GM19372 (cell line): ENCODE measurements at regions not wholly inside any gene's neighbourhood (a gene's known extent, or its start where the extent isn't known, plus 50 kb on each side); places are given as distances from the start of the nearest gene placed in this dataset.
A peak's percentile ranks its signal among the peaks of the same experiment; 100 is the strongest.
"Not testable (repeated sequence)": the region's sequence is repeated elsewhere in the genome, so short reads cannot be mapped to it uniquely, and the experiment has no call there.

Experiments
- ATAC-seq: cut with Tn5 transposase; IDR thresholded peaks from one replicate; pipeline ENCODE4 v1.9.1; 2021; ENCODE audit warnings: mild to moderate bottlenecking, low read depth, moderate library complexity; ENCODE audit not compliant: unreplicated experiment

DNA sequence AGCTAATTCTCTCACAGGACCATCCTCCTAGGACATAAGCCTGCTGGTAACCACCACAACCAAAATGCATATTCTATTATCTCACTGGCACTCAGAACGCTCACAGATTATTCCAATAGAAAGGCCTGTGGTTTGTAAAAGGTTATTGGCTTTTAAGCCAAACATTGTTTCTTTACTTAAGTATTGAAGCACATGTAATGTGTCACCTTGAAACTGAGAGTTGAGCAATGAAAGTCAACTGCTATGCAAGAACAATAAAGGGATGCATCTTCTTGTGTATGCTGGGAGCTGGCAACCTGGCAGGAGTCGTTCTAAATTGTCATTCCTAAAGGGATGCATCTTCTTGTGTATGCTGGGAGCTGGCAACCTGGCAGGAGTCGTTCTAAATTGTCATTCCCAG is 298.6 kb upstream of the DNAJC19 start:
- ATAC-seq, result no peak

GRCh38 chr3:181279239-181279565 is 289.7 kb upstream of the DNAJC19 start:
- ATAC-seq, result no peak

DNA sequence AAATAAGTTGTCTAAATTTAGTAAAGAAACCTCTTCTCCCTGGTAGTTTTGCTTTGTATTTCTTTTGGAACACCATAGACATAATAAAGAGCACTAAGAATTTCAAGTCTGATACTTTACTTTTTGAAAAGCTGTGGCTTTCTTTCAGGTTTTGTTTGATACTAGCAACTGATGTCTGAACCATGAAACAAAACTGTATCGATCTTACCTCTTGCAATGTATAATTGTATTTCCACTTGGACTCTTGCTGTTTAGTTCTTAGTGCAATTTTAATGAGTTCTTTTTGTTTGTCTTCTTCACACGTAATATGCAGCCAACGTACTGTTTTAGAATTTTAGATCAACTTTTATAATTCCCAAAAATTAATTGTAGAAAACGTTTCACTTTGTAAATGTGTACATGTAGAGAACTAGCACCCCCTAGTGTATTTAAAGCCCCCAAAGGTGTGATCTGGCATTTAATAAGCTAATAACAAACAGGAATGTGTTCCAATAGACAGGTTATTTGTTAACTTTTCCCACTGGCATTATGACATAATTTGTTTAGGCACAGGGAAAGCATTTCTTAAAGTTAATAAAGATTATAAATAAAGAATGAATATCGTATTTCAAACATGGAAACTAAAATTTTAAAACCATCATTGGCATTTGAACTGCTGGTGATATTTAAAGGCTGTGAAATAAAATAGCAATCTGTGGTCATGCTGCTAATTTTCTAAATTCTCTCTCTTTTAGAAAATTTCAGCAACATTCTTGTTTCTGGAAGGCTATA is 289.1 kb upstream of the DNAJC19 start:
- ATAC-seq, result no peak

- ATAC-seq, result no peak
Measured at GRCh38 chr3:181276358-181276896, 286.9 kb upstream of the DNAJC19 start.

DNA sequence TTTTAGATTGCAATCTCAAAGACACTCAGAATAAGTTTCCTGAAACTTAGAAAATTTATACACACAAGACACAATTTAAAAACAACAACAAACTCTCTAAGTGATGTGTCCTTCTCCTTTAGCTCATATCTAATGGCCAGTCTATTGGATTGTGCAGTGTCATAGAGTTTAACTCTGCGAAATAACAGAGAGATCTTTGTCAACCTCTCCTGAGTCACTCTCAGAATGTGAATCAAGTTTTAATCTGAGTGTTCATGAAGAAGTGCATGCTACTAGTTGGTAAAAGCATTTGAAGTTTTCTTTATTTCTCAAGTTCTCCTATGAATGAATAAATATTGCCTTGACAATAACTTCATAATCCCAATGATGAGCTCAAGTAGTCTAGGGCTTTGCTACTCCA is 284.5 kb upstream of the DNAJC19 start:
- no peak for ATAC-seq

DNA sequence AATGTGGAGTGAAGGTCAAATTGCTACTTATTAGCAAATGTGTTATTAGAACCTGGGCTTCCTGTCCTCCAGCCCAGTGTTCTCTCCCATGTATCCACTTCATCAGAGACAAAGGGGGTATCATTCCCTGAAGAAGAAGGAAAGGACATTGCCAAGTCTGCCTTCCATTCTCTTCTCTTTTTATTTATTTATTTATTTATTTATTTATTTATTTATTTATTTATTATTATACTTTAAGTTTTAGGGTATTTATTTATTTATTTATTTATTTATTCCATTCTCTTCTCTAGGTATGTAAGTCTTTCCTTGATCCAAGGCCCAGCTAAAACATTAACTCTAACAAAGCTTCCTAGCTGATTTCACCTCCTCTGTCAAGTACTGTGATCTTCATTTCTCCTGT is 277.8 kb upstream of the DNAJC19 start:
- no peak for ATAC-seq

DNA sequence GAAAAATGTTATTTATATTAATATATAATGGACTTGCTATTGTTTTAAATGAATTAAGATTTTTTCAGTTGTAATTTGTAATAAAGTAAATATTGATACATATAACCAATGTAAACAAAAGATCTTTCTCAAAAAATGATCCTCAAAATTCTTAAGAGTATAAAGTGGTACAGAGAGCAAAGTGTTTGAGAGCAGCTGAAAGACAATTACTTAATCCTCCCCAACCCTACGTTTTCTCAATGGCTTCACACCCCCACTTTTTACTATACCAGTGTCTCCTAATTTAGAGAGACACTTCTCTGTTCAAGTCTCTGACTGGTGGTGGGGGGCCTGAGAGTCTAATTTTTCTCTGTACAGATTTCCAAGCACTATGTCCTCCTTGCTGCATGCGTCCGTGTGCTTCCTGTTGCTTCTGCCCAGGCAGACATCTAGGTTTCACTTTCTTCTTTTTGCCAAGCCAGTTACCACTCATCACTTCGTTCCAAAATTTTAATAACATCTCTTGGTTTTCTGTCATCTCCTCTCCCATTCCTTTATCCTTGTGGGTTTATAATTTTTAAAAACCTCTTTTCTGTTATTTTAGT is 276.3 kb upstream of the DNAJC19 start:
- peak; percentile 83 for ATAC-seq

- no peak for ATAC-seq
Measured at GRCh38 chr3:181264486-181264885, 274.9 kb upstream of the DNAJC19 start.

GRCh38 chr3:181253796-181254195 is 264.3 kb upstream of the DNAJC19 start:
- no peak for ATAC-seq

- ATAC-seq, result no peak
Measured at GRCh38 chr3:181252631-181253030, 263.1 kb upstream of the DNAJC19 start.

DNA sequence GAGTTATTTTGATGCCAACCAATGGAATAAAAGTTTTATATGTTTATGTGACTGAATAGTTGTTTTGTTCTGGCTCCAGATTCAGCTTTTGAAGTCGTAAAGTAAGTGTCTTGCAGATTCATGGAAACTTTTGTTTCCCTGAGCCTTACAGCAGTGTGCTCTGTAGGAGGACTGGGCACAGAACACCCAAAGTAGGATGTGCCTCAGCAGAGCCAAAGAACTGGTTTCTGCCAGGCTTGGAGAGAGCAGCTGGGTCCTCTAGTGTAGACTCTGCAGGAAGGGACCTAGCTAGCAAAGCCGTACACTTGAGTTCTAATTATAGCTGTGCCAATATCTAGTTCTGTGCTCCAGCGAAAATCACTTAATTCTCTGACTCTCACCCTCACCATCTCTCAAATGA is 261.2 kb upstream of the DNAJC19 start:
- no peak for ATAC-seq

DNA sequence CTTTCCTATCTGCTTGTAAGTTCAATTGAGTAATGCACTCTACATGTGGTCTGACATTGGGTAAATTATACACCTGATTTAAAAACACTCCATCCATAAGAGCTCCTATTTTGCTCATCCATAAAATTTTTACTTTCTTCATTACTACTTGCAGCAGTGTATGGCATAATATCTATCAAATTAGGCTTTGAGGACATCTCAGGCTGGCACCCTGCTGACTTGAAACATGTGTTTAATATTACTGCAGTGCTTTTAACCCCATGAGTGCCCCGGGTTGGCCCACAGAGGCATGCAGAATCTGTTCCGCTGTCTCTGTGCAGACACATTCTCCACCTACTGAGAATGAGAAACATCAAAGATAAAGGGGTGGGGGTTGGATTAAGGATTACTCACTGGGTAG is 249.9 kb upstream of the DNAJC19 start:
- no peak for ATAC-seq

GRCh38 chr3:181230258-181230657 is 240.7 kb upstream of the DNAJC19 start:
- no peak for ATAC-seq

GRCh38 chr3:181213347-181213746 is 223.8 kb upstream of the DNAJC19 start:
- no peak for ATAC-seq

GRCh38 chr3:181212271-181212670 is 222.7 kb upstream of the DNAJC19 start:
- no peak for ATAC-seq

DNA sequence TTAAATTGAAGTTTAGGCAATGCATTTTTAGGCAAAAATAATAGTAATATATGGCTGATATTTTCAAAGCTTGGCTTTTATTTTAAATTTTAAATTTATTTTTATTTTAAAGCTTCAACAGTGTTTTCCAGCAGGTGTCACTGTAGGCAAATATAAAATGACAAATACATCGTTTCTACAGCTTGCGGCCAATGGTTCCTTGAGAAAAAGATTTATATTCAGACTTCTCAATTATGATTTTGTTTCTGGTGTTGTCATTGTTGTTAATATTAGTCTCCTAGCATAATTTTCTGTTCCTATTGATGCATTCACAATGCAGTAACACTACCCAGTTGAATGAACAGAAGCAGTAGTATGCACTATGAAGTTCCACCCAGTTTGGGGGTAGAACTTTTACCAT is 220.7 kb upstream of the DNAJC19 start:
- no peak for ATAC-seq

DNA sequence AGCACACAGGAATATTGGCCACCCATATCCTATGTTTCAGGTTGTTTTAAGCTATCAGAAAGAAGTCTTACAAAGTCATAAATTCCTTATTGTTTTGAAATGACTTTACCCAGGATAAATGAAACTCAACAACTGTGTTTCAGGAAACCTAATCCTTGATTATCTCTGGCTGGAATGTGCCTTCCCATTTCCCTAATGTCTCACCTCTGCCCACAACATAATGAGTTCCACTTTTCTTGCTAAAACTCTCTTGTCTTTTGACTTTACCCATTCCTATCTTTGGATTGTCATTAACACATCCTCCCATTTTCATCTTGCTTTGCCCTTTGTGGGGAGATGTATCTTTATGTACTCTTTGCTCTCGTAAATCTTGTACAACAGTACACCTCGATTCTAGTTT is 200.0 kb upstream of the DNAJC19 start:
- no peak for ATAC-seq

DNA sequence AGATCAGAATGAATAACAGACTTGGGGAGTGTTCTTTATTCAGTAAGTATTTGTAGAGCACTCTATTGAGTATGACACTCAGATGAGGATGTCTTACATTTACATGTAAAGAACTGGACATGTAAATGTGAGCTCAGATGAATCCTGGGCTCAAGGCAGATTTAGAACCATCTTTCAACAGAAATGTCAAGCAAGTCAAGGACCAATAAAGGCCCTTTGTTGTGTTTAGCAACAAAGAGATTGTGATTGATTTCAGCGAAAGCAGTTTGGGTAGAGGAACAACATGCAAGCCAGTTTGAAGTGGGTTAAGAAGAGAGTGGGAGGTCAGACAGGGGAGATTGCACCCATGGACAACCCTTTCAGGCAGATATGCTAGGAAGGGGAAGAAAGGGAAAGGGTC is 194.2 kb upstream of the DNAJC19 start:
- no peak for ATAC-seq

GRCh38 chr3:181183057-181183456 is 193.5 kb upstream of the DNAJC19 start:
- not testable (repeated sequence) for ATAC-seq

GRCh38 chr3:181178991-181179390 is 189.5 kb upstream of the DNAJC19 start:
- ATAC-seq, result no peak

DNA sequence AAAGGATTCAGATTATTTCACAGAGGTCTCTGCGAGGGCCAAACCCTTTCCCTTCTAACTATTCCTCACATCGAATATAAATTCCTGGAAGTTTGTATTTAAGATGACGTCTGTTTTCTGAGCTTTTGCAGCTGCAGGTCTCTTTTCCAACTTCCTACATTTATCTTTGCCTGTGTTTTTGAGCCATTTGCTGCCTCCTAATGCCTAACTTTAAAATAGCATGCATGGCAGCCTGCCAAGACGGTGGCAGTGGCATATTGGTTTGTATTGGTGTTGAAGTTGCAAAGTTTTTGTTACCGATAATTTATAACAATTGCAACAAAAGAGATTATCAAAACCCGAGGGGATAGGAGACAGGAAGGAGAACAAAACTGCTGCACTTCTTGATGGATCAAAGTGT is 187.1 kb upstream of the DNAJC19 start:
- ATAC-seq, result no peak

DNA sequence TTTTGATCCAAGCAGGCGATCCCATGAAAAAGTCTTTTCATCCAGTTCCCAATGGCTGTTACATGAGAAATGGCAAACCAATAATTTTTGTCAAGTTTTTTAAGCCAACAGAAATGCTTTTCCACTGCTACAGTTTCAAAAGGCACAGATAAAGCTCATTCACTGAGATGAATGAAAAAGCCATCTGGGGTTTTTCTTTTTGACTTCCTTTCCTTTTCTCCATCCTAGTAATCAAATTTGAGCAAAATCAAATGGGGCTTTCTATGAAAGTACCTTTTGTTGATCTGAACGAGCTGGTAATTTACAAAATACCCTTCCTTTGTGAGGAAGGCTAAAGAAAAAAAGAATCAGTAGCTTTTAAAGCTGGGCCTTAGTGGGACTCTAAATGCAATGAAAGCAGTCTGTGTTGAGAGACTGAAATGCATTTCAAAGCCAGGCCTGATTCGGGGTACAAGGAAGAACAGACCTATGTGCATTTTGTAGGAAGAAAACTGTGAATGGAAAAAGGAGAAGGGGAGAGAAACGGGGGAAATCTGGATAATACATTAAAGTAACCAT is 185.2 kb upstream of the DNAJC19 start:
- no peak for ATAC-seq
